ENCODE measurements at regions not wholly inside any gene's neighbourhood (a gene's known extent, or its start where the extent isn't known, plus 50 kb on each side); places are given as distances from the start of the nearest gene placed in this dataset.

DNA sequence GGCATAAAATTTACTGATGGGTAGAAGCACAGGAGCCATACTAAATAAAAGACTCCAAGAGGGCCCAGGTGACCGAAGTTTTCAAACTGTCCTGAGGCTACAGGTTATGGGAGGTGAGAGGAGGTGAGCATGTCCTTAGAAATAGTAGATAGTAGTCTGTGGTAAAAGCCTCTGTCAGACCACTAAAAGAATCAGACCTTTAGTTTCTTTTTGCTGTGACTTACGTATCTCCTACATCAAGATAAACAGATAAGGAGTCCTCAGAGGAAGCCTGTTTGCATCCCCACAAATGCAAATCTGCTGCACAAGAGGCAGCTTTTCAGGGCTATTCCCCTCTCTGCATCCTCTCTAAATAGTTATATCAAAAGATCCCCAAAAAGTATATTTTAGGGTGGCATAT lies 711.6 kb upstream of the SLITRK6 start:
- no peak for TF ChIP-seq POLR2A (IDR thresholded peaks at IDR 0.05)
- TF ChIP-seq, protein P1, sequence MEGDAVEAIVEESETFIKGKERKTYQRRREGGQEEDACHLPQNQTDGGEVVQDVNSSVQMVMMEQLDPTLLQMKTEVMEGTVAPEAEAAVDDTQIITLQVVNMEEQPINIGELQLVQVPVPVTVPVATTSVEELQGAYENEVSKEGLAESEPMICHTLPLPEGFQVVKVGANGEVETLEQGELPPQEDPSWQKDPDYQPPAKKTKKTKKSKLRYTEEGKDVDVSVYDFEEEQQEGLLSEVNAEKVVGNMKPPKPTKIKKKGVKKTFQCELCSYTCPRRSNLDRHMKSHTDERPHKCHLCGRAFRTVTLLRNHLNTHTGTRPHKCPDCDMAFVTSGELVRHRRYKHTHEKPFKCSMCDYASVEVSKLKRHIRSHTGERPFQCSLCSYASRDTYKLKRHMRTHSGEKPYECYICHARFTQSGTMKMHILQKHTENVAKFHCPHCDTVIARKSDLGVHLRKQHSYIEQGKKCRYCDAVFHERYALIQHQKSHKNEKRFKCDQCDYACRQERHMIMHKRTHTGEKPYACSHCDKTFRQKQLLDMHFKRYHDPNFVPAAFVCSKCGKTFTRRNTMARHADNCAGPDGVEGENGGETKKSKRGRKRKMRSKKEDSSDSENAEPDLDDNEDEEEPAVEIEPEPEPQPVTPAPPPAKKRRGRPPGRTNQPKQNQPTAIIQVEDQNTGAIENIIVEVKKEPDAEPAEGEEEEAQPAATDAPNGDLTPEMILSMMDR (IDR thresholded peaks at IDR 0.05): no peak
